Activated CD8-positive, alpha-beta memory T cell treated with anti-CD3 and anti-CD28 coated beads, Interleukin-2, amount 10 ng/mL, durations not matched to agents 7 days and 5 days (primary cell): ENCODE measurements at regions not wholly inside any gene's neighbourhood (a gene's known extent, or its start where the extent isn't known, plus 50 kb on each side); places are given as distances from the start of the nearest gene placed in this dataset.

Experiments used
- ATAC-seq: fragments of 150-1000 bp; cut with Tn5 transposase; one replicate; pipeline ENCODE4 v1.10.0; 2021; ENCODE audit warnings: moderate library complexity
- CTCF ChIA-PET: fragments of 350-600 bp; sonication (Branson Sonifier 250); formaldehyde crosslinking; loops from one replicate; lab custom pipeline; 2021; ENCODE audit warnings: antibody characterized with exemption; lab: Charles Lee
- DNase-seq: peaks from one replicate; pipeline ENCODE4 v3.0.0-alpha.2; 2020
- H3K27ac Mint-ChIP-seq: one replicate; pipeline ENCODE4 v1.8.0; 2021; ENCODE audit warnings: mild to moderate bottlenecking, mixed read lengths
- H3K27me3 Mint-ChIP-seq: one replicate; pipeline ENCODE4 v1.8.0; 2021; ENCODE audit warnings: mixed read lengths
- H3K36me3 Mint-ChIP-seq: one replicate; pipeline ENCODE4 v1.8.0; 2021; ENCODE audit warnings: mild to moderate bottlenecking, mixed read lengths
- H3K4me1 Mint-ChIP-seq: one replicate; pipeline ENCODE4 v1.8.0; 2021; ENCODE audit warnings: mixed read lengths
- H3K4me3 Mint-ChIP-seq: one replicate; pipeline ENCODE4 v1.8.0; 2021; ENCODE audit warnings: mild to moderate bottlenecking, moderate library complexity, mixed read lengths
- H3K9me3 Mint-ChIP-seq: one replicate; pipeline ENCODE4 v1.8.0; 2022; ENCODE audit warnings: low read depth, mixed read lengths

GRCh38 chr2:18998491-18998890, 359.9 kb downstream of the OSR1 start:
- H3K4me3 Mint-ChIP-seq = no peak overlapping the region
- CTCF ChIA-PET = no interaction called here

GRCh38 chr2:18993756-18994338, 364.6 kb downstream of the OSR1 start:
- H3K9me3 Mint-ChIP-seq = no peaks in the 10 kb centered on the region
- DNase-seq (no peak), ATAC-seq (no peak)
- H3K27me3 Mint-ChIP-seq = no peaks in the 10 kb centered on the region
- H3K36me3 Mint-ChIP-seq = no peaks in the 10 kb centered on the region
- no peaks in the 10 kb centered on the region for H3K4me1 Mint-ChIP-seq
- no peak overlapping the region for H3K27ac Mint-ChIP-seq
- H3K4me3 Mint-ChIP-seq = no peak overlapping the region
- CTCF ChIA-PET = no interaction called here

More at GRCh38 chr2:18998491-18998890, 359.9 kb downstream of the OSR1 start:
- H3K27ac Mint-ChIP-seq = no peak overlapping the region
- H3K9me3 Mint-ChIP-seq = no peaks in the 10 kb centered on the region
- H3K36me3 Mint-ChIP-seq = no peaks in the 10 kb centered on the region
- H3K4me1 Mint-ChIP-seq = no peaks in the 10 kb centered on the region
- DNase-seq (no peak), ATAC-seq (no peak)
- no peaks in the 10 kb centered on the region for H3K27me3 Mint-ChIP-seq

DNA sequence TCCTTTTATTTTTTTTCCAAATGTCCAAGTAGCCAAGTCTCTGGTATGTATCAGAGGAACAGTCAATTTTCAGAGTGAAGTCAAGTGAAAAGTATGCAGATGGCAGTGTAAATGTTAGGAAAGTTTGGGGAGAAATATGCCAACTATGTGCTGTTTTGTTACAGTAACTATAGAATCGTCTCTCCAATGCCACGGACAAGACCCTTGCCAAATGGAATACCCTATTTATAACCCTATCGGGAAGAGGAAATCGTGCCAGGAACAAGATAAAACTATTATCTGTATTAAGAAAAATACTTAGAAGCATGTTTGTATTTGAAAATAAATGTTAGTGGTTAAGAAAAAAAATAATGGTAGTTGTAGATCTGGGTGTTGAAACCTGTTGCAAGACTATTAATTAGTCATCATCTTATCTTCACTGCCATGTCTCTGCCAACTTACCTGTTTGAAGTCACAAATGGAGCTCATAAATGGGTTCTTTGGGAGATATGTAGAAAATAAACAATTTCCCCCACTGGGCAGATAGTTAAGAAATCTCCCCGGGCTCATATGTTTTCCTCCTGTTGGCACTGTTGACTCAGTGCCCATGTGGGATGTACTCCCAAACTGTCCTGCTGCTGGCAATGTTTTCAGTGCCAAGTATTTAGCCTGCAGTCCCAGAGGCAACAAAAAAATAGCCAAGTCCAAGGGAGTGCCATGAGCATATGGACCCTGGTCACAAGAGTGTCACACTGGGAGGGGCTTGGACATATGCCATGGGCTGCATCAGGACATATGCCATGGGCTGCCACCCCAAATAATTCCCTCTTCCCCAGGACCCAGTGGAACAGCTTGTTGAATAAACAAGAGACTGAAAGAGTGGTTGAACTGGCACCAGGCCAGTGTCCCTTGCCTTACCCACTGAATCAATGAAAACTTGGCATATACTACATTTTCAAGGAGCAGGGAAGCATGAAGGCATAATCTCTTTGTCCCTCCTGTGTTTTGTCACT, 366.9 kb downstream of the OSR1 start:
- CTCF ChIA-PET = no interaction called here
- Mint-ChIP-seq H3K27ac (no peak overlapping the region), H3K9me3 (no peaks in the 10 kb centered on the region), H3K4me1 (no peaks in the 10 kb centered on the region), H3K36me3 (no peaks in the 10 kb centered on the region), H3K4me3 (no peak overlapping the region), H3K27me3 (no peaks in the 10 kb centered on the region)
- ATAC-seq = no peak
- DNase-seq = no peak

- Mint-ChIP-seq H3K4me1 (no peaks in the 10 kb centered on the region), H3K9me3 (no peaks in the 10 kb centered on the region), H3K4me3 (no peak overlapping the region), H3K27ac (no peak overlapping the region), H3K27me3 (no peaks in the 10 kb centered on the region), H3K36me3 (no peaks in the 10 kb centered on the region)
- DNase-seq = no peak
- CTCF ChIA-PET = no interaction called here
- no peak for ATAC-seq
Observed at GRCh38 chr2:18988631-18989232, 369.7 kb downstream of the OSR1 start.

GRCh38 chr2:18987592-18988073, 370.8 kb downstream of the OSR1 start:
- DNase-seq (no peak), ATAC-seq (no peak)
- H3K4me3 Mint-ChIP-seq = no peak overlapping the region
- H3K27ac Mint-ChIP-seq = no peak overlapping the region
- no peaks in the 10 kb centered on the region for H3K9me3 Mint-ChIP-seq
- CTCF ChIA-PET = no interaction called here
- no peaks in the 10 kb centered on the region for H3K4me1 Mint-ChIP-seq
- no peaks in the 10 kb centered on the region for H3K27me3 Mint-ChIP-seq
- H3K36me3 Mint-ChIP-seq = no peaks in the 10 kb centered on the region

DNA sequence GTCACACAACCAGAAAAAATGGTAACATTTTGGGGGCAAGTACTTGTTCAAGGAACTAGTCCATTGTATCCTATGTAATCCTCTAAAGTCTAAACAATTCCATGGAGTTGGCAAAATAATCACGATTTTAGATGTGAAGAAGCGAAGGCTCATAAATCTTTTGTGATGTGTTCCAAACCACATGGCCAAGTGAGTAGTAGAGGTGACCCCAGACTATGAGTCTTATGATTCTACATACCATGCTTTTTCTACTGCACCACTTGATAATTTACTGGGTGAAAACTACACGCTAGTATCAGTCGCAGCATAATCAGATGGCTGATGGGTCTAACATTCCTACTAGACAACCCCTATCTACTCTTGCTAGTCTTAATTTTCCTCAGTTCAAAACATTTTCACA, 371.4 kb downstream of the OSR1 start:
- CTCF ChIA-PET = no interaction called here
- H3K36me3 Mint-ChIP-seq = no peaks in the 10 kb centered on the region
- H3K4me3 Mint-ChIP-seq = no peak overlapping the region
- no peak for DNase-seq
- no peak overlapping the region for H3K27ac Mint-ChIP-seq
- no peaks in the 10 kb centered on the region for H3K4me1 Mint-ChIP-seq
- no peak for ATAC-seq
- H3K27me3 Mint-ChIP-seq = no peaks in the 10 kb centered on the region
- H3K9me3 Mint-ChIP-seq = no peaks in the 10 kb centered on the region

DNA sequence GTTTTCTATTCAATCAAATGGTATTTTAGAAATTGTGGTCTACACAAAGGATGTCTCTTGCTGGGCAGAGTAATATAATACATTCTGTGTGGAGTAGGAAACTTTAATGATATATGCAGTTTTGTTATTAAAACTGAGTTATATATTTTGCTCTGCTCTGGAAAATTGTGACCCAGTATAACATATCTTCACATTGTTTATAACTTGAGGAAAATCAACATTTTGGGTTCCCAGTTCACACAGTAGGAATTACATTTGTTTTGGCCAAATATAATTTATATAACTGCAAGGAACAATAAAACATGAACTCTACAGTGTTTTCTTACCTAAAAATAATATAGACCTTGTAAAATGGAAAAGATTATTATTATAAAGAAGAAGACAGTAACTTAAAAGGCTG, 372.4 kb downstream of the OSR1 start:
- no peaks in the 10 kb centered on the region for H3K27me3 Mint-ChIP-seq
- ATAC-seq (no peak), DNase-seq (no peak)
- H3K27ac Mint-ChIP-seq = no peak overlapping the region
- no peak overlapping the region for H3K4me3 Mint-ChIP-seq
- no peaks in the 10 kb centered on the region for H3K4me1 Mint-ChIP-seq
- CTCF ChIA-PET = no interaction called here
- H3K9me3 Mint-ChIP-seq = no peaks in the 10 kb centered on the region
- no peaks in the 10 kb centered on the region for H3K36me3 Mint-ChIP-seq

DNA sequence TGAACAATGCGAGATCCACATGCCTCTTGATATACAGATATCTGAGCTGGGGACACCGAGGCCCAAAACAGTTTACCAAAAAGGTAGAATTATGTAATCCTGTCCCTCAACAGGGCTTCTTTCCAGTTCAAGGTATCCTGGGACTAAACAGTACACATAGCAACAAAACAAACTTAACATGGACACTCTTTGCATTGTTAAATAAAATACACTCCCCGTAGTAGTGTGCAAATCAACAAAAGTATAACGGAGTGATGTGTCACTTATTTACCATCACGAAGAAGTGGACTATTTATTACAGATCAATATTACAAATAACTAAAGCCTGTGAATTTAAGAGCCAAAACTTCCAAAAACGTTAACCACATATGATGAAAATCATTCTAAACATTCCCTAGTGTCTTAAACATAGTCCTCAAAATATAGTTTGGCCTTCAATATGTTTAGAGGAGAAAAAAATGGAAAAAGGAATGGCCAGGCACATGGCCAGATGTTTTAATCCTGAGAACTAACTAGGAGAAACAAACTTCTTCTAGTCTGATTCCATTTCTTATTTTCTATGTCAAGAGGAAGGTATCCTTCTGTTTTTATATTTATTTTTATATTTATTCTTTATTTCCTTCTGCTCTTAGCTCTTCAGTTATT, 377.5 kb downstream of the OSR1 start:
- H3K27me3 Mint-ChIP-seq = no peaks in the 10 kb centered on the region
- no peak overlapping the region for H3K27ac Mint-ChIP-seq
- H3K9me3 Mint-ChIP-seq = peaks cover 3% of the 10 kb centered on the region
- H3K4me1 Mint-ChIP-seq = no peaks in the 10 kb centered on the region
- CTCF ChIA-PET = no interaction called here
- DNase-seq (no peak), ATAC-seq (no peak)
- H3K36me3 Mint-ChIP-seq = no peaks in the 10 kb centered on the region
- no peak overlapping the region for H3K4me3 Mint-ChIP-seq

- H3K9me3 Mint-ChIP-seq = peaks cover 3% of the 10 kb centered on the region
- H3K36me3 Mint-ChIP-seq = no peaks in the 10 kb centered on the region
- CTCF ChIA-PET = no interaction called here
- DNase-seq (no peak), ATAC-seq (no peak)
- H3K4me3 Mint-ChIP-seq = no peak overlapping the region
- no peaks in the 10 kb centered on the region for H3K27me3 Mint-ChIP-seq
- H3K27ac Mint-ChIP-seq = no peak overlapping the region
- no peaks in the 10 kb centered on the region for H3K4me1 Mint-ChIP-seq
Observed at GRCh38 chr2:18980104-18980785, 378.2 kb downstream of the OSR1 start.

GRCh38 chr2:18977409-18977808, 381.0 kb downstream of the OSR1 start:
- DNase-seq = no peak
- Mint-ChIP-seq H3K36me3 (no peaks in the 10 kb centered on the region), H3K4me1 (no peaks in the 10 kb centered on the region), H3K27me3 (no peaks in the 10 kb centered on the region), H3K27ac (no peak overlapping the region), H3K4me3 (no peak overlapping the region), H3K9me3 (peaks cover 3% of the 10 kb centered on the region)
- CTCF ChIA-PET = no interaction called here
- no peak for ATAC-seq

DNA sequence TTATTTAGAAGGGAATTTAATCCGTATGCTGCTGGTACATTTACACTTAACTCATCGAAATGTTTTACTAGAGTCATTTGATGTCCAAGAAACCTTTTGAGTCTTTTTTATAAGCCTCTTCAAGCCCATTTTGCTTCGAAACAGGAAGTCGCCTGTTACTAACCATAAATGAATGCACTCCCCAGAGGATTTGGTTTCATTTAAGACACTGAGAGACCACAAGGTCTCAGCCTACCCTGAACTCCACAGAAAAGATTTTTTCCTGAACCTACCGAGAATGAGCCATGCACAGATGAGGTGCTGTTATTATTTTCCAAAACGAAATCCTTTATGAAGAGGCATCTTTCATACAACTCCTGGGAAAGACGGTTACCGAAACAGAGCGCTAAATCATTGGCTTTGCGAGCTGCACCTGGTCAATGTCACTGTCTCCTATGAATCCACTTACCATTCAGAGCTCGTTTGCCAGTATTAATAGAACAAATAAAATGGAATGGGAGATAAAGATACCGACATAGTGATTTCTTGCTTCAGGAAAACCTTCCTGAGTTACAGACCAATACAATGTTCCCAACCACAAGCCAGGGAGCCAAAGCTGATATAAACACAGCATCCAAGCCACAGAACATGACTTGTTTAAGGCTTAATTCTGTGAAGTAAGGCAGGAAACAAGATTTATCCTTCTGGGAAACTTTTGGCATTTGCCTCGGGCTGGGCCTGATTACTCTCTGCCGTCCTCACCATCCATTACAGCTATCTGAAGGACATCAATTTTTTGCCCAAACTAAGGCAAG, 382.1 kb downstream of the OSR1 start:
- Mint-ChIP-seq H3K27me3 (no peaks in the 10 kb centered on the region), H3K27ac (no peak overlapping the region), H3K36me3 (no peaks in the 10 kb centered on the region), H3K4me3 (no peak overlapping the region), H3K9me3 (peaks cover 3% of the 10 kb centered on the region), H3K4me1 (no peaks in the 10 kb centered on the region)
- CTCF ChIA-PET = no interaction called here
- ATAC-seq (no peak), DNase-seq (no peak)

DNA sequence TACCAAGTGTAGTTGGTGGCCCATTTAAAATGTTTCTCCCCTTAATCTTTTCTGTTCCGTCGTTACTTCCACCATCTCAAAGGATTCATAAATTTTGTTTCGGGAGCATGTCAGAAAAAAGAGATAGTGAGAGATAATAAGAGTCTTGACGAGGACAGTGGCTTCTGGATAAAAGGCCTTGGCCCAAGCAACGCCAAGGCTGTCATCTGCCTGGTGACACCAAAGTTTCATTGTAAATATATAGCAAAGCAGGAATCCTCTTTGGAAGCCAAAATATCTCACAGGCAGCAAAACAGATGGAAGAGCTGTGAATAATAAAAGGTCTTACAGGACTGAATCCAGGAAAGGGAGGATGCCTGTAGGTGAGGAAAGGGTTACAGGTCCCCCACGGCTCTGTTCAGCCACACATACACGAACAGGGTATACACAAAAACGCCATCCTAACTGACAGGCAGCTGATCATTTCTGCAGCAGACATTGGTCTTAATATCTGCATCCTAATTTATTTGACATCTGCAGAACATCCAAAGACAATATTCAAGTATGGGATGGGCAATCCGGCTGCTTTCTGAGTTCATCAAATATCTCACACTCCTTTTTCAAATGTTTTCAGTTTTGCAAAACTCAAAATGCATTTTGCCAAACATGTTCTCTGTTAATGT, 382.8 kb downstream of the OSR1 start:
- CTCF ChIA-PET = no interaction called here
- ATAC-seq = no peak
- Mint-ChIP-seq H3K9me3 (peaks cover 3% of the 10 kb centered on the region), H3K4me3 (no peak overlapping the region), H3K36me3 (no peaks in the 10 kb centered on the region), H3K27ac (no peak overlapping the region), H3K4me1 (no peaks in the 10 kb centered on the region), H3K27me3 (no peaks in the 10 kb centered on the region)
- no peak for DNase-seq
